Calu3 (cell line): ENCODE measurements at regions not wholly inside any gene's neighbourhood (a gene's known extent, or its start where the extent isn't known, plus 50 kb on each side); places are given as distances from the start of the nearest gene placed in this dataset.

Experiments
- BruUV-seq: library from RNA; stranded (reverse); fragments of 400-500 nt; replicated peaks from 2 replicates; lab custom pipeline; 2021; lab: Mats Ljungman, UMichigan
- CTCF ChIA-PET: fragments of 300-600 bp; sonication (Branson Sonifier 250); formaldehyde crosslinking; loops from one replicate; lab custom pipeline; 2022; ENCODE audit warnings: antibody characterized with exemption; lab: Charles Lee
- DNase-seq: peaks from one replicate; pipeline ENCODE4 v3.0.0; 2022
- H3K27ac Mint-ChIP-seq: one replicate; pipeline ENCODE4 v1.8.0; 2022; ENCODE audit warnings: mixed read lengths; ENCODE audit not compliant: unreplicated experiment
- H3K27me3 Mint-ChIP-seq: one replicate; pipeline ENCODE4 v1.8.0; 2022; ENCODE audit warnings: mixed read lengths; ENCODE audit not compliant: unreplicated experiment
- H3K36me3 Mint-ChIP-seq: one replicate; pipeline ENCODE4 v1.8.0; 2022; ENCODE audit warnings: mild to moderate bottlenecking, moderate library complexity, mixed read lengths; ENCODE audit not compliant: insufficient read depth, unreplicated experiment
- H3K4me1 Mint-ChIP-seq: one replicate; pipeline ENCODE4 v1.8.0; 2022; ENCODE audit warnings: mild to moderate bottlenecking, low read depth, mixed read lengths; ENCODE audit not compliant: unreplicated experiment
- H3K4me3 Mint-ChIP-seq: one replicate; pipeline ENCODE4 v1.8.0; 2022; ENCODE audit warnings: mild to moderate bottlenecking, low read depth, moderate library complexity, mixed read lengths; ENCODE audit not compliant: unreplicated experiment
- H3K9me3 Mint-ChIP-seq: one replicate; pipeline ENCODE4 v1.8.0; 2022; ENCODE audit warnings: low read depth, mixed read lengths; ENCODE audit not compliant: unreplicated experiment
- intact Hi-C: fragments of 100-400 bp; cut with micrococcal nuclease; formaldehyde crosslinking; loops from one replicate; pipeline ENCODE4 v1.10.0; 2022; ENCODE audit not compliant: unreplicated experiment
- TF ChIP-seq, protein P1 (sequence below): fragments of 200-600 bp; IDR thresholded peaks from one replicate; pipeline ENCODE4 v1.8.0; 2022; ENCODE audit warnings: antibody characterized with exemption; ENCODE audit not compliant: unreplicated experiment

DNA sequence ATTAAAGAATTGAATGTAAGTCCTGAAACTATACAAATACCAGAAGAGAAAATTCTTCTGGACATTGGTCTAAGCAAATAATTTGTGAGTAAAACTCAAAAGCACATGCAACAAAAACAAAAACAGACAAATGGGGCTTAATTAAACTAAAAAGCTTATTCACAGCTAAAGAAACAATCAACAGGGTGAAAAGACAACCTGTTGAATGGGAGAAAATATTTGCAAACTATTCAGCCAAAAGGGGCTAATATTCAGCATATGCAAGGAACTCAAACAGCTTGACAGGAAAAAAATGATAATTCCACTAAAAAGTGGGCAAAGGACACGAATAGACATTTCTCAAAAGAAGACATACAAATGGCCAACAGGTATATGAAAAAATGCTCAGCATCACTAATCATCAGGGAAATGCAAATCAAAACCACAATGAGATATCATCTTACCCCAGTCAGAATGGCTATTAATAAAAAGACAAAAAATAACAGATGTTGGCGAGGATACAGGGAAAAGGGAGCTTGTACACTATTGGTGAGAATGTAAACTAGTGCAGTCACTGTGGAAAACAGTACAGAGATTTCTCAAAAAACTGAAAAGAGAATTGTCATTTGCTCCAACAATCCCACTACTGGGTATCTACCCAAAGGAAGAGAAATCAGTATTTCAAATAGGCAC is 177.5 kb upstream of the RTL1 start:
- Mint-ChIP-seq H3K27me3 (no peaks in the 10 kb centered on the region), H3K4me3 (no peak overlapping the region), H3K36me3 (no peaks in the 10 kb centered on the region), H3K27ac (no peak overlapping the region), H3K9me3 (peaks cover 3% of the 10 kb centered on the region), H3K4me1 (no peaks in the 10 kb centered on the region)
- TF ChIP-seq, protein P1, sequence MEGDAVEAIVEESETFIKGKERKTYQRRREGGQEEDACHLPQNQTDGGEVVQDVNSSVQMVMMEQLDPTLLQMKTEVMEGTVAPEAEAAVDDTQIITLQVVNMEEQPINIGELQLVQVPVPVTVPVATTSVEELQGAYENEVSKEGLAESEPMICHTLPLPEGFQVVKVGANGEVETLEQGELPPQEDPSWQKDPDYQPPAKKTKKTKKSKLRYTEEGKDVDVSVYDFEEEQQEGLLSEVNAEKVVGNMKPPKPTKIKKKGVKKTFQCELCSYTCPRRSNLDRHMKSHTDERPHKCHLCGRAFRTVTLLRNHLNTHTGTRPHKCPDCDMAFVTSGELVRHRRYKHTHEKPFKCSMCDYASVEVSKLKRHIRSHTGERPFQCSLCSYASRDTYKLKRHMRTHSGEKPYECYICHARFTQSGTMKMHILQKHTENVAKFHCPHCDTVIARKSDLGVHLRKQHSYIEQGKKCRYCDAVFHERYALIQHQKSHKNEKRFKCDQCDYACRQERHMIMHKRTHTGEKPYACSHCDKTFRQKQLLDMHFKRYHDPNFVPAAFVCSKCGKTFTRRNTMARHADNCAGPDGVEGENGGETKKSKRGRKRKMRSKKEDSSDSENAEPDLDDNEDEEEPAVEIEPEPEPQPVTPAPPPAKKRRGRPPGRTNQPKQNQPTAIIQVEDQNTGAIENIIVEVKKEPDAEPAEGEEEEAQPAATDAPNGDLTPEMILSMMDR, result no peak
- BruUV-seq, result no TSS peak
- CTCF ChIA-PET, result no interaction called here
- intact Hi-C loops, result no loop called here
- DNase-seq, result no peak

DNA sequence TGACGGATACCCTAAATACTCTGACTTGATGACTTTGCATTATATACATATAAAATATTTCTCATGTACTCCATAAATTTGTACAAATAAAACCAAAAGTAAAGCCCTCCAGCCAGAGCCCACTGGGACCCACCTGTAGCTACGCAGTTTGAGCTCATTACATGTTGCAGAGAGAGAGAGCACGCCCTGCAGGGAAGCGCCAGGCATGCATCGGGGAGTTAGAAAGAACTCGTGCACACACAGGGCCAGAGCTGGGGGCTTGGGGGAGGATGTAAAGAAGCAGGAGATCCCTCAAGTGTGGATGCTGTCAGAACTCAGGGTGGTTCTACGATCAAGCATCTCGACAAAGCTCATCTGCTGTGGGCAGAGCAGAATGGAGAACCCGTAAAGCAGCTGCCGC is 178.5 kb upstream of the RTL1 start:
- CTCF ChIA-PET, result no interaction called here
- H3K27ac Mint-ChIP-seq, result no peak overlapping the region
- no peaks in the 10 kb centered on the region for H3K27me3 Mint-ChIP-seq
- H3K9me3 Mint-ChIP-seq, result peaks cover 3% of the 10 kb centered on the region
- no peak overlapping the region for H3K4me3 Mint-ChIP-seq
- no peak for DNase-seq
- intact Hi-C loops, result no loop called here
- BruUV-seq, result no TSS peak
- H3K36me3 Mint-ChIP-seq, result no peaks in the 10 kb centered on the region
- H3K4me1 Mint-ChIP-seq, result no peaks in the 10 kb centered on the region
- TF ChIP-seq, protein P1, result no peak

DNA sequence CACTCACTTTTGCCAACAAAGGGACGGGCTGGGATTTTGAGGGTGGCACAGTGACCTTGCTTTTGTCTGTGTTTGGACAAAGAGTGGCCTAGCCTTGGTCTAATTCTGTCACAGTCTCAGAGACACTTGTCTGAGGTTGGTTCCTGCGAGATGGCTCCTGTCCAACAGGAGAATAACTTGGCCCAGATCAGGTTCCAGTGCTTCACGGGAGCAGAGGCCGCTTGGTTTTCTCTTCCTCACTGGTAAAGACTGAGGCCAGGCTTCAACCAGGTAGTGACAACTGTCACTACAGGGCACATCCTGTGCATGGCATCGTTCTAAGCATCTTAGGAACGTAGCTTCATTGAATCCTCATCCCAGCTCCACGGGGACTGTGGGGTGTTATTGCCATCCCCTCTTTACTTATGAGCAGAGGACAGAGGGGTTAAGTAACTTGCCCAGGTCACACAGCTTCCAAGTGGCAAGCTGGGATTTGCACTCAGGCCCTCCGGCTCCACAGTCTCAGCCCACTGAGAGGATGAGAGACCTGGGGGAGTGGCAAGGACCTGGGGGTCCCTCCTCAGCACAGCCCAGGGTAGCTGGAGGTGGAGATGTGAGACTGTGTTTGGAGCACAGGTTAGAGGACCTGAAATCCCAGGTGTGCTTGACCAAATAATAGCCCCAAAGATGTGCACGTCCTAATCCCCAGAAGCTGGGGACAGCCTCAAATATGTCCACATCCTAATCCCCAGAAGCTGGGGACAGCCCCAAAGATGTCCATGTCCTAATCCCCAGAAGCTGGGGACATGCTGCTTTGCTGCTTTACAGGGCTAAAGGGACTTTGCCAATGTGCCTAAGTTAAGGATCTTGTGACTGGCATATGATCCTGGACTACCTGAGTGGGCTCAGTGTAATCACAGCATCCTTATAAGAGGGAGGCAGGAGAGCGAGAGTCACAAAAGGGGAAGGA is 179.2 kb upstream of the RTL1 start:
- no peaks in the 10 kb centered on the region for H3K4me1 Mint-ChIP-seq
- no peak for DNase-seq
- no TSS peak for BruUV-seq
- TF ChIP-seq, protein P1, result no peak
- intact Hi-C loops, result no loop called here
- no peak overlapping the region for H3K4me3 Mint-ChIP-seq
- no peaks in the 10 kb centered on the region for H3K27me3 Mint-ChIP-seq
- H3K36me3 Mint-ChIP-seq, result no peaks in the 10 kb centered on the region
- peaks cover 3% of the 10 kb centered on the region for H3K9me3 Mint-ChIP-seq
- H3K27ac Mint-ChIP-seq, result no peak overlapping the region
- CTCF ChIA-PET, result no interaction called here

DNA sequence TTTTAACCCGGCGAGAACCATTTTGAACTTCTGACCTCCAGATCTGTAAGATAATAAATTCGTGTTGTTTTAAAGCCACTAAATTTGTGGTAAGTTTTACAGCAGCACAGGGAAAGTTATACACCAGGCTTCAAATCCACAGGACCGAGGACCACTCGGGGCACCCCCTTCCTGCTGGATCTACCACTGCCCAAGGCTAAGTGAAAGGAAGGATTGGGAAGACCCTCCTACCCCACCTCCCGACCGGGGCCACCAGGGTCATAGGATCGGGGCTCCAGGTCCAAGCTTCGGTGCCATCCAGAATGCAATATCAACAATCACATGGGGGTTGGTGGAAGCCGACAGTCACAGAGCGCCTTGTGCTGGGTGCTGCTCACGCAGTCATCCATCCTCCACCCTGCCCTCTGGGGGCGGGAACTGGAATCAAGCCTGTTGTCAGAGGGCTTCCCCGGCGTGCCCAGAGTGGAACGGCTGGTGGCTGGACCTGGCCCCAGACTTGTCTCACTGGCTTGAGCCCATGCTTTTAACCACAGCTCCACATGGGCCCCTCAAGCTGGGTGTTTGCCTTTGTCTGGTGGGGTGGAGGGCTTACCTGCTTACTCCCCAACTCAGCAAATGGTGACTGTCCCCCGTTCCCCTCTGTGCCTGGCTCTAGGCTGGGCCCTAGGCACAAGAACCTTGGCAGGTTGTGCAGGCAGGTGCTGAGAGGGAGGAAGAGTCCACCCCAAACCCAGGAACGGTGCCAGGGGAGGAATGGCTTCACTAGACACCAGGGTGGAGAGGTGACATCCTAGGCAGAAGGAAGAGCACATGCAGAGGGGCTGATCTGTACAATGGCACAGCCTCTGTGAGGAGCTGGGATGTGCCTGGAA is 180.3 kb upstream of the RTL1 start:
- Mint-ChIP-seq H3K27me3 (no peaks in the 10 kb centered on the region), H3K4me1 (no peaks in the 10 kb centered on the region), H3K4me3 (no peak overlapping the region), H3K9me3 (peaks cover 3% of the 10 kb centered on the region), H3K27ac (no peak overlapping the region), H3K36me3 (no peaks in the 10 kb centered on the region)
- BruUV-seq, result no TSS peak
- CTCF ChIA-PET, result no interaction called here
- no peak for DNase-seq
- intact Hi-C loops, result no loop called here
- TF ChIP-seq, protein P1, result no peak
